GM12878 (cell line): ENCODE measurements at regions not wholly inside any gene's neighbourhood (a gene's known extent, or its start where the extent isn't known, plus 50 kb on each side); places are given as distances from the start of the nearest gene placed in this dataset.

ENCODE experiments used
- ATF3 ChIP-seq: IDR thresholded peaks from 2 replicates; pipeline ENCODE4 v1.6.1; 2011; ENCODE audit warnings: low read depth, mild to moderate bottlenecking, low read length, moderate library complexity, borderline replicate concordance; ENCODE audit errors: extremely low read depth
- CREB1 ChIP-seq: IDR thresholded peaks from 2 replicates; pipeline ENCODE4 v1.6.1; 2012; ENCODE audit warnings: low read depth, mild to moderate bottlenecking, inconsistent platforms
- EZH2 ChIP-seq: IDR thresholded peaks from 2 replicates; pipeline ENCODE4 v1.6.1; 2012; ENCODE audit warnings: low read depth, mild to moderate bottlenecking, control low read depth, inconsistent platforms, low read length, borderline replicate concordance; ENCODE audit not compliant: control insufficient read depth
- HDGF ChIP-seq: fragments of 450-650 bp; IDR thresholded peaks from 2 replicates; pipeline ENCODE4 v1.6.1; 2016; ENCODE audit warnings: antibody characterized with exemption
- POLR2A ChIP-seq: IDR thresholded peaks from 2 replicates; pipeline ENCODE4 v1.6.1; 2011; ENCODE audit warnings: low read depth, mild to moderate bottlenecking, low read length
- TCF12 ChIP-seq: IDR thresholded peaks from 2 replicates; pipeline ENCODE4 v1.6.1; 2011; ENCODE audit warnings: low read depth, mild to moderate bottlenecking, low read length

GRCh38 chr10:130787243-130787642, 524.3 kb downstream of the TCERG1L start:
- TF ChIP-seq ATF3 (no peak), POLR2A (no peak), EZH2 (no peak), CREB1 (no peak), TCF12 (no peak), HDGF (no peak)
